Stomach (tissue), 4 donors: ENCODE measurements at regions not wholly inside any gene's neighbourhood (a gene's known extent, or its start where the extent isn't known, plus 50 kb on each side); places are given as distances from the start of the nearest gene placed in this dataset.

Experiments used
- POLR2A ChIP-seq, 4 donors: fragments of 450-650 bp; IDR thresholded peaks; one replicate each; pipeline ENCODE4 v1.6.1; 2016; ENCODE audit warnings: antibody characterized with exemption in 4 of 4, control low read depth in 2 of 4, mild to moderate bottlenecking in 1 of 4, moderate library complexity in 1 of 4
- POLR2AphosphoS5 ChIP-seq, 3 donors: sonication (generic); formaldehyde crosslinking; IDR thresholded peaks; one replicate each; pipeline ENCODE4 v1.6.1; 2016; ENCODE audit warnings: antibody characterized with exemption in 3 of 3
- TF ChIP-seq, protein P1 (sequence below), 7 experiments: fragments of 450-650 bp in 4 of 7; fragments of 200-600 bp in 3 of 7; sonication (generic) in 3 of 7; IDR thresholded peaks; one replicate each; pipeline ENCODE4 v1.5.1; 2016 to 2019; ENCODE audit warnings: antibody characterized with exemption in 7 of 7, control low read depth in 2 of 7, mild to moderate bottlenecking in 1 of 7

DNA sequence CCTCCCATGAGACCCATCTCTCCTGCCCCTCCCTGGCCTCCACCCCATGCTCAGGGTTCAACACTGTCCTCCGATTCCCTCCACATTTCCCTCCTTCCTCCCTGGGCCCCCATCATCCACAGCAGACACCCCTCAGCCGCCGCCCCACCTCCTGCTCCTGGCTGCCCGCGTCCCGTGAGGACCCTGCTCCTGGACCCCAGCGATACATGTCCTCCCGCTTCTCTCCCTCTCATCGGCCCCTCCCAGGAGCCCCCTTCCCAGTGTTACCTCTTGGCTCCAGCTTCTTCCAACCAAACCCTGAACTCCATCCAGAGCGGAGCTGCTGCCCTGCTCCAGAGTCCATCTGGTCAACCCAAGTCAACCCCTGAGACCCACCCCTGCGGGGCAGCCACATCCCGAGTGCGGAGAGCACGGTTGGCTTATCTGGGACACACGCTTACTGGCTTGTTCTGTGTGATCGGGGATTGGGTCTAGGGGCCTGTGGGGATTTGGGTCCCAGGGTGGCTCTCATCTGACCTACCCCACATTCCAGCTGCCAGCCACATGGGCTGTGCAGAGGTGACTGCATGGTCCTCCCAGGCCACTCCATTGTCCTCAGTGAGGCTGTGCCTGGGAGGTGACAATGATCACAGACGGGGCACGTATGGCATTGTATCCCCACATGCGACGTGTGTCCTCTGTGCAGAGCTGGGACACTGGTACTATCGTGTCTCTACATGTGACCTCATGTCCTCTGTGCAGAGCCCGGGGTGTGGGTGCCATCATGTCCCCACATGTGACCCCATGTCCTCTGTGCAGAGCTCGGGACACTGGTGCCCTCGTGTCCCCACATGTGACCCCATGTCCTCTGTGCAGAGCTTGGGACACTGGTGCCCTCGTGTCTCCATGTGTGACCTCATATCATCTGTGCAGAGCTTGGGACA is 333.6 kb downstream of the ADGRD1 start:
- TF ChIP-seq, protein P1, sequence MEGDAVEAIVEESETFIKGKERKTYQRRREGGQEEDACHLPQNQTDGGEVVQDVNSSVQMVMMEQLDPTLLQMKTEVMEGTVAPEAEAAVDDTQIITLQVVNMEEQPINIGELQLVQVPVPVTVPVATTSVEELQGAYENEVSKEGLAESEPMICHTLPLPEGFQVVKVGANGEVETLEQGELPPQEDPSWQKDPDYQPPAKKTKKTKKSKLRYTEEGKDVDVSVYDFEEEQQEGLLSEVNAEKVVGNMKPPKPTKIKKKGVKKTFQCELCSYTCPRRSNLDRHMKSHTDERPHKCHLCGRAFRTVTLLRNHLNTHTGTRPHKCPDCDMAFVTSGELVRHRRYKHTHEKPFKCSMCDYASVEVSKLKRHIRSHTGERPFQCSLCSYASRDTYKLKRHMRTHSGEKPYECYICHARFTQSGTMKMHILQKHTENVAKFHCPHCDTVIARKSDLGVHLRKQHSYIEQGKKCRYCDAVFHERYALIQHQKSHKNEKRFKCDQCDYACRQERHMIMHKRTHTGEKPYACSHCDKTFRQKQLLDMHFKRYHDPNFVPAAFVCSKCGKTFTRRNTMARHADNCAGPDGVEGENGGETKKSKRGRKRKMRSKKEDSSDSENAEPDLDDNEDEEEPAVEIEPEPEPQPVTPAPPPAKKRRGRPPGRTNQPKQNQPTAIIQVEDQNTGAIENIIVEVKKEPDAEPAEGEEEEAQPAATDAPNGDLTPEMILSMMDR (IDR thresholded peaks at IDR 0.05), result no peak
- TF ChIP-seq POLR2AphosphoS5 (IDR thresholded peaks at IDR 0.05) (no peak), POLR2A (IDR thresholded peaks at IDR 0.05) (no peak)
